ENCODE measurements at regions not wholly inside any gene's neighbourhood (a gene's known extent, or its start where the extent isn't known, plus 50 kb on each side); places are given as distances from the start of the nearest gene placed in this dataset.

DNA sequence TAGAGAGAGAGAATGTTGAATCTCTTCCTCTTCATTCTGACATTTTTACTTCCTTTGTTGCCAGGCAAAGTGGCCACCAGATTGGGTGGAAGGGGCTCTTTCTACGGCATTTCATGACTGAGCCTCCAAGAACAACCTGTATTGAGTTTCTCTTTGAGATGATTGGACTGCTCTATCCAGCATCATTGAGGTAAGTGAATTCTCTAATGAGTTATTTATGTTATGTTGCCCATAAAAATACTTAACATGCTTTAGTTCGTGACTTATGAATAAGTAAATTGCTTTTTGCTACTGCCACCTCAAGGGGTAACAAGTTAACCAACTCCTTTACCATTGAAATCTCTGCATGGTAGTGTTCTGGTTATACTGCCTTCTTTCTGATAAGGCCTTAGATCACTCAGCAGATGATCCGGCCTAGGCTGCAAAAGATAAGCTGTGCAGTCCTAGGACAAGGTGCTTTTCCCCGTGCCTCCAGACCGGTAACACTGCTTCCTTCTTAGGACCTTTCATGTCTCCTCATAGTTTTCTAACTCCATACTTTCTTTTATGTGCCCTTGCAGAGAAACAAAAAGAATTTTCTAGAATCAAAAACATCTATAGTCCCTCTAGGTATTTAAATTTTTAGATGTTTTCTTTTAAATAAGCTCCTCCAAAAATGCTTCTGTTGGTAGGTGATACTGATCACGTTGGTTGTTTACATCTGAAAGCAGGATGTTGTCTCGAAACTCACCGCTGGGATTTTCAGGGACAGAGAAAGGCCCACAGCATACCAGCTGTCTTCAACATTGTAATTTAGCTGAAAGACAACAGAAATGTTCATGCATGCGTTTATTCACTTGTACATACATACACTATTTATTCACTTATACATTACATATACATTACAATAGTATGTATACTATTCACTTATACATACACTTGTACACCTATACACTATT, 157.1 kb upstream of the RBPJ start:
- FAIRE-seq (no peak), ATAC-seq (no peak), DNase-seq (ENCODE audit: low read depth, low spot score) (no peak)
- TF ChIP-seq HDAC6 (IDR thresholded peaks at IDR 0.05; ENCODE audit: unreplicated experiment) (no peak), RELA (IDR thresholded peaks at IDR 0.05; ENCODE audit: borderline replicate concordance, partially characterized antibody) (no peak), JUNB (IDR thresholded peaks at IDR 0.05) (no peak), NR2C2 (IDR thresholded peaks at IDR 0.05; ENCODE audit: borderline replicate concordance, control insufficient read depth, insufficient read length, low read depth) (no peak), SMARCA5 (IDR thresholded peaks at IDR 0.05) (no peak), HDAC2 (IDR thresholded peaks at IDR 0.05) (no peak), FOXK2 (IDR thresholded peaks at IDR 0.05) (no peak), KLF5 (IDR thresholded peaks at IDR 0.05; ENCODE audit: partially characterized antibody) (no peak), EED (IDR thresholded peaks at IDR 0.05; ENCODE audit: low read depth) (no peak), RB1 (IDR thresholded peaks at IDR 0.05; ENCODE audit: borderline replicate concordance) (no peak), SMC3 (IDR thresholded peaks at IDR 0.05; ENCODE audit: borderline replicate concordance, low read length) (no peak), TBL1XR1 (IDR thresholded peaks at IDR 0.05; ENCODE audit: low read depth, low read length) (no peak)
- TF ChIP-seq, protein P1, sequence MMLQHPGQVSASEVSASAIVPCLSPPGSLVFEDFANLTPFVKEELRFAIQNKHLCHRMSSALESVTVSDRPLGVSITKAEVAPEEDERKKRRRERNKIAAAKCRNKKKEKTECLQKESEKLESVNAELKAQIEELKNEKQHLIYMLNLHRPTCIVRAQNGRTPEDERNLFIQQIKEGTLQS (IDR thresholded peaks at IDR 0.05; ENCODE audit: borderline replicate concordance, extremely low read depth, low read depth, low read length): no peak
- TF ChIP-seq, protein P2, sequence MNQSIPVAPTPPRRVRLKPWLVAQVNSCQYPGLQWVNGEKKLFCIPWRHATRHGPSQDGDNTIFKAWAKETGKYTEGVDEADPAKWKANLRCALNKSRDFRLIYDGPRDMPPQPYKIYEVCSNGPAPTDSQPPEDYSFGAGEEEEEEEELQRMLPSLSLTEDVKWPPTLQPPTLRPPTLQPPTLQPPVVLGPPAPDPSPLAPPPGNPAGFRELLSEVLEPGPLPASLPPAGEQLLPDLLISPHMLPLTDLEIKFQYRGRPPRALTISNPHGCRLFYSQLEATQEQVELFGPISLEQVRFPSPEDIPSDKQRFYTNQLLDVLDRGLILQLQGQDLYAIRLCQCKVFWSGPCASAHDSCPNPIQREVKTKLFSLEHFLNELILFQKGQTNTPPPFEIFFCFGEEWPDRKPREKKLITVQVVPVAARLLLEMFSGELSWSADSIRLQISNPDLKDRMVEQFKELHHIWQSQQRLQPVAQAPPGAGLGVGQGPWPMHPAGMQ (IDR thresholded peaks at IDR 0.05; ENCODE audit: borderline replicate concordance): no peak
- TF ChIP-seq, protein P3, sequence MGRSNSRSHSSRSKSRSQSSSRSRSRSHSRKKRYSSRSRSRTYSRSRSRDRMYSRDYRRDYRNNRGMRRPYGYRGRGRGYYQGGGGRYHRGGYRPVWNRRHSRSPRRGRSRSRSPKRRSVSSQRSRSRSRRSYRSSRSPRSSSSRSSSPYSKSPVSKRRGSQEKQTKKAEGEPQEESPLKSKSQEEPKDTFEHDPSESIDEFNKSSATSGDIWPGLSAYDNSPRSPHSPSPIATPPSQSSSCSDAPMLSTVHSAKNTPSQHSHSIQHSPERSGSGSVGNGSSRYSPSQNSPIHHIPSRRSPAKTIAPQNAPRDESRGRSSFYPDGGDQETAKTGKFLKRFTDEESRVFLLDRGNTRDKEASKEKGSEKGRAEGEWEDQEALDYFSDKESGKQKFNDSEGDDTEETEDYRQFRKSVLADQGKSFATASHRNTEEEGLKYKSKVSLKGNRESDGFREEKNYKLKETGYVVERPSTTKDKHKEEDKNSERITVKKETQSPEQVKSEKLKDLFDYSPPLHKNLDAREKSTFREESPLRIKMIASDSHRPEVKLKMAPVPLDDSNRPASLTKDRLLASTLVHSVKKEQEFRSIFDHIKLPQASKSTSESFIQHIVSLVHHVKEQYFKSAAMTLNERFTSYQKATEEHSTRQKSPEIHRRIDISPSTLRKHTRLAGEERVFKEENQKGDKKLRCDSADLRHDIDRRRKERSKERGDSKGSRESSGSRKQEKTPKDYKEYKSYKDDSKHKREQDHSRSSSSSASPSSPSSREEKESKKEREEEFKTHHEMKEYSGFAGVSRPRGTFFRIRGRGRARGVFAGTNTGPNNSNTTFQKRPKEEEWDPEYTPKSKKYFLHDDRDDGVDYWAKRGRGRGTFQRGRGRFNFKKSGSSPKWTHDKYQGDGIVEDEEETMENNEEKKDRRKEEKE (IDR thresholded peaks at IDR 0.05): no peak
- no peak overlapping the region for H3K4me2 ChIP-seq (ENCODE audit: control insufficient read depth, insufficient read depth)
- H3K9ac ChIP-seq (ENCODE audit: control insufficient read depth, insufficient read depth, low read length): no peak overlapping the region
- H3K4me3 ChIP-seq: no peak overlapping the region
- BruUV-seq (replicated peaks): no TSS peak
- intact Hi-C loops (cut with micrococcal nuclease; ENCODE audit: unreplicated experiment) (no loop called here), in situ Hi-C loops (cut with MboI) (no loop called here)
- no peaks in the 10 kb centered on the region for H3K79me2 ChIP-seq (ENCODE audit: control insufficient read depth, insufficient read depth, low read length)
- H2AFZ ChIP-seq (ENCODE audit: control insufficient read depth, low read depth, low read length): no peak overlapping the region
- H3K27ac ChIP-seq (ENCODE audit: control insufficient read depth, insufficient read depth): no peak overlapping the region
- H3K27me3 ChIP-seq (replicated peaks in 1 of 2; ENCODE audit: control insufficient read depth in 2 of 2, insufficient read depth in 2 of 2, low read length in 1 of 2): no peaks in the 10 kb centered on the region
- peaks cover 2% of the 10 kb centered on the region; the same call in 2 of the 3 replicates for H3K9me3 ChIP-seq (replicated peaks; ENCODE audit: control insufficient read depth, insufficient read depth, low read length)
- H4K20me1 ChIP-seq (ENCODE audit: control insufficient read depth, insufficient read depth): no peaks in the 10 kb centered on the region
- no peaks in the 10 kb centered on the region for H3K36me3 ChIP-seq (ENCODE audit: control insufficient read depth in 2 of 2, insufficient read depth in 2 of 2, low read length in 1 of 2)
- POLR2A ChIA-PET: no interaction called here
- no peaks in the 10 kb centered on the region for H3K4me1 ChIP-seq (ENCODE audit: control insufficient read depth, insufficient read depth, low read length)
- CTCF ChIA-PET: interaction anchor here (0.8 to 5.2 kb wide), 4 partner anchors 10 to 164 kb away, joined by 3 to 43 read pairs (median 4); no protein-coding TSS in a partner anchor
- WGBS (ENCODE audit: insufficient coverage, insufficient replicate concordance, low lambda C conversion rate, missing lambda C conversion rate): 80% methylated on average over 9 of the region's 9 CpGs
- RAD21 ChIA-PET (ENCODE audit: unreplicated experiment): interaction anchor here (1.1 to 2.0 kb wide), 4 partner anchors 11 to 155 kb away, joined by 3 to 7 read pairs (median 6); no protein-coding TSS in a partner anchor
- SMC1A ChIA-PET (ENCODE audit: uncharacterized antibody, unreplicated experiment): interaction anchor here (1.3 to 3.7 kb wide), 5 partner anchors 9 to 167 kb away, joined by 3 to 20 read pairs (median 5); no protein-coding TSS in a partner anchor
